HG03159 (cell line): ENCODE measurements at regions not wholly inside any gene's neighbourhood (a gene's known extent, or its start where the extent isn't known, plus 50 kb on each side); places are given as distances from the start of the nearest gene placed in this dataset.
A peak's percentile ranks its signal among the peaks of the same experiment; 100 is the strongest.

Source experiments
- ATAC-seq: cut with Tn5 transposase; IDR thresholded peaks from one replicate; pipeline ENCODE4 v1.9.1; 2021; ENCODE audit warnings: mild to moderate bottlenecking, moderate library complexity; ENCODE audit not compliant: unreplicated experiment

DNA sequence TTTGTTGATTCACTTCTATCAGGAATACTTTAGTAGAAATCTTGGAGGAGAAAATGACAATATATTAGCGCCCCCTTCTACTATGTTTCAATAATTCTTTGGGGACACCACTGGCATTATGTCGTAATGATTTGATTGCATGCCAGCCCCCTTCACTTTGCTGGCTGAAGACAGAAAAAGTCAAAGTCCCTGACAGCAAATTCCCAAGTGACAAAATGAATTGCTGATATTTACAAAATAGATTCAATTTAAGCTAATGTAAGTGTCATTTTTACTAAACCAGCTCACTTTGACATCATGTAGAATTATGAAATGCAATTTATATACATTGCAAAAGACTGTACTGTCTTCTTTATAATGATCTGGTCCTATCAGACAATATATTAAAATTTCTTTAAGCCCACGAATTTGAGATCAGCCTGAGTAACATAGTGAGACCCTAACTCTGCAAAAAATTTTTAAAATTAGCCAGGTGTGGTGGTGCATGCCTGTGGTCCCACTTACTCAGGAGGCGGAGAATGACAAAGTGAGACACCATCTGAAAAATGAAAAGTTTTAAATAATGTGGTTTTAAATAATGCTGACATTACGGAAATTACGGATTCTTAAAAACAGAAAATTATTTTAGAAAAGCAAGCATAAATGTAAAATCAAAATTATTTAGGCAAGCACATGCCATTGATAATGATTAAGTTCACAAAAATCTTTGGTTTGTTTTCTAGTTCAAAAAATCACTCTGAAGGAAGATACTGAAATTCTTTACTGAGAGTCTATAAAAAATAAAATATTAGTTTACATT lies 520.1 kb upstream of the PKDCC start:
- no peak for ATAC-seq

DNA sequence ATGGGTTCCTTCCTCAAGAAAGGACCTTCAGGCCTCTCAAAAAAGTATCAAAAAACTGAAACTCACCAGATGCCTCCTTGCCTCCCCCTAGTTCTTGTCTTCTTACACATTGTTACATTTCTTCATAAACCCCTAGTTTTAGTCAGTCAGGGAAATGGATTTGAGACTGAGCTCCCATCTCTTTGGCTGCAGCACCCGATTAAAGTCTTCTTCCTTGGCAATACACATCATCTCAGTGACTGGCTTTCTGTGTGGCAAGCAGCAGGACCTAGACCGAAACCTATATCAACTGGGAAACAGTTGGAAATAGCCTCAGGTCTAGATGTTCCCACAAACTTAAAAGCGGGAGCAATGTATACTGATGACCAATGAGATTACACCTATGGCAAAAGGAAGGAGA lies 512.2 kb upstream of the PKDCC start:
- ATAC-seq: no peak

DNA sequence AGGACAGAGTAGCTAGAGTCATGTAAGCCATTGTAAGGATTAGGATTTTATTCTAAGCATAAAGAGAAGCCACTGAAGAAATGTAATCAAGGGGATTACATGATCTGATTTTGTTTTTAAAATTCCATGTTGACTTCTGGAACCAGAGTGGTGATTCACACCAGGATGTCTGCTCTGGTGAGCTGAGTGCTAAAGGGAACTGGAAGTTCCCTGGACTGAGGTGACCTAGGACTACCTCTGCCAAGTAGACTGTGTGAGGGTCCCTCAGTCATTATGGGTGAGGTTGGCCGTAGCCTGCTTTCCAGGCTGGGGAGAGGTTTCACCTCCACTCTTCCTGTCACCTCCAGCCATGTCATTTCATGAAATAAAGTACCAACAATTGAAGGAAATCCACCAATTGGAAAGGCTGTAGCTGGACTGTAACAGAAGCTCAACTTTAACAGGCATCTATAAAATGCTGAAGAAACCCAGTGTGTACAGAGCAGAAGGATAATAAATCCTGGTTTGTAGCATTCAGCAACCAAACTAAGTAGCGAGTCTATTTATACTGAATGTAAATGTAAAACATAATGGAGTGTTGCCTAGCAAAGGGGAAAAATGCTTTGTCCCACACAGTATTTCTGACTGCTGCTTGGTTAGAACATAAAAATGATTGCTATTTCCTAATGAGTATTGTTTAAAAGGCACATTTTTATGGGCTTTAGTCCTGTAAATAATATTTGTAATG lies 507.4 kb upstream of the PKDCC start:
- ATAC-seq: no peak

DNA sequence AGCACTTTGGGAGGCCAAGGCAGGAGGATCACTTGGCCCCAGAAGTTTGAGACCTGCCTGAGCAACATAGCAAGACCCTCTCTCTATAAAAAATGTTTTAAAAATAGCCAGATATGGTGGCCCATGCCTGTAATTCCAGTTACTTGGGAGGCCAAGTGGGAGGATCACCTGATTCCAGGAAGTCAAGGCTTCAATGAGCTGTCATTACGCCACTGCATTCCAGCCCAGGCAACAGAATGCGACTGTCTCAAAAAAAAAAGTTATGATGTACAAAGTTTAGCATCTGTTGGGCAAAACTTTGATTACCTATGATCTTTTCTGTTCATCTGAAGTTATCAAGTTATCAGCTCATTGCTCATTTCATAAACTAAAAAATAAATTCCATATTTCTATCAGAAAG lies 504.1 kb upstream of the PKDCC start:
- ATAC-seq: no peak

DNA sequence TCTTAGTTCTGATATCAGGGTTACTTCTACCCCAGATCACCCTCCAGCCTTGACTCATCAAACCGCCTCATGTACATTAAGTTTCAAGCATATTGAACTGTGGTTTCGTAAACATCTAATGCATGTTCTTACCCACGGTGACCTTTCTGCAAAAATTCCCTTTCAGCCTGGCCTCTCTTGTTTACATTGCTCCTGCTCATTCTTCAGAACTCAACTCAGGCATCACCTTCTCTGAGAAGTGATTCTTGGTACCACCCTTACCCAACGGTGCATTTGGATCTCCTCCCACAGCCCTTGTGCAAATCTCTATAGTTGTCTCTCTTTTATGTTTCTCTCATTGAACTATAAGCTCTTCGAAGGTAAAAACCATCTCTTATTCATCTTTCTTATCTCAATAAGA lies 503.1 kb upstream of the PKDCC start:
- no peak for ATAC-seq

DNA sequence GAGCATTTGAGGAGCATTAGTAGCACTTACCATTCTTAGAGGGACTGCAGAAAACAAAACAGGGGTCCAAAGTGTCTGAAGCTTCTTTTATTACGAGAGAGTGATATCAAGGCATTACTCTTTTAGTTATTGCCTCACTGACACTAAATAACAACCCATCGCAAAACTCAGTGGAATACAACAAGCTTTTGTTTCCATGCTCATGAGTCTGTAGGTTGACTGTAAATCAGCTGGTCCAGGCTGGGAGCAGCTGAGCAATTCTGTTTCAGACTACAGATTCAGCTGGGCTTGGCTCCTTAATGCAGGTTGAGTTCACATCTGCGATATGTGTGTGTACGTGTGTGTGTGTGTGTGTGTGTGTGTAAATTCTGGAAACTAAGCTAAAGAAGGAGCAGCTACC lies 501.8 kb upstream of the PKDCC start:
- ATAC-seq: no peak

DNA sequence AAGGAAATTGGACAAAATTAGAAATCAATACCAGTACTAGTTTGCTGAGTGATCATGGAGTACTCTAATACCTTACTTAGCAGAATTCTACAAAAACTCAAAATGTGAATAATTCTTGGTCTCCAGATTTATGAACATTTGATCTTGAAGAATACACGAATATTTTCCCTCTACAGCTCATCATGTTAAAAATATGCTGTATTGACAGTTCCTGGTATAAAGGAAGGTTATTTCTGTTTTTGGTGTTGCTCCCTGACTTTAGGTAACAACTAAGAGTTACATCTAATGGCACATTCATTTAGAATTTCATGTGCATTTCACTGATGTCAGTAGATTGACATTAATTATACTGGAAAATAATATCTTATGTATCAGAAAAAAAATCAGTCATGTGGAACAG lies 479.2 kb upstream of the PKDCC start:
- ATAC-seq: no peak

DNA sequence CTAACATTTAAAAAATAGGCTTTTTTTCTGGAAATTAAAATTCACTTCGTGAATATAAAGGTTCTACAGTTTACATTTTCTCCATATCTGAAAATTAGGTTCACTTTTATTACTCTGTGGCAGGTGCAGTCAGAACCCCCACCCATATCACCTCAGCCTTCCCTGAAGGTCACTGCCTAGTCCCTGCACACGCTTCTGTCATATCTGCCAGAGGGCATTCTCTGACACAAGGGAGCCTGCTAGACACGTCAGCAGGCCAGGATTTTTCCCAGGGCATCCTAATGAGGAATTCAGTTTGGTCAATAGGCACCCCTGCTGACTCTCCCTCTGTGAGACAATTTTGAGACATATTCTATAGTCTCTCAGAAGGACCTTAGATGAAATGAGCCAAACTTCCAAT lies 475.7 kb upstream of the PKDCC start:
- ATAC-seq: no peak

DNA sequence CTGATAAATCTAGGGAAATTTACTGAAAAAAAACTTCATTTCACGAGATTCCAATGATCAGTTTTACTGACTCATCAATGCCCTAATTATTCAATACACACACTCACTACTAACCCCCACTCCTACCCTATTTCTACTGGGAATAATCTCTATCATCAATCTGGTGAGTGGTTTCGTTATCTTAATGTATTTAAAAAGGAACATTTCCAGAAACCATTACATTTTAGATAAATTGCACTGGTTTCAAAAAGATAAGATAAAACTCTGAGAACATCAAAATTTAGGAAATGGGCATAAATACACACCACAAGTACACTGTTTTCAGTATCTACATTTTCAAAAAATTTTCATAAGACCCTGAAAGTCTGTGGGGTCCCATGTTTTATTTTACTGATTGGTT lies 471.4 kb upstream of the PKDCC start:
- ATAC-seq: no peak

DNA sequence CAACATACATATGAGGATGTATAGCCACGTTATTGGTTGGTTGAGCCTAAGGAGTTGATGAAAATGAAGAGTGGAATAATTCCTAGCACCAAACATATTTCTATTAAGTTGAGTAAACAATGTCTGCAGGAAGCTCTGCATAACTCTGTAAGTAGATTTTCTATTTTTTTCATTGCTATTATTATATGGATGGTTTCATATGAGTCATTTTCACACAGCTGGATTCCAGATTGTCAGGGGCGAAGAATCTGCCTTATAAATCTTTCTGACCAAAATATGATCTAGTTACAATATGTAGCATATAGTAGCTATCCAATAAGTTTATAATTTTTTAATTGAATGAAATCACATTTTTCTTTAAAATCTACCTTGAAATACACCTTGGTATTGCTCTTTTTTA lies 468.0 kb upstream of the PKDCC start:
- ATAC-seq: no peak

DNA sequence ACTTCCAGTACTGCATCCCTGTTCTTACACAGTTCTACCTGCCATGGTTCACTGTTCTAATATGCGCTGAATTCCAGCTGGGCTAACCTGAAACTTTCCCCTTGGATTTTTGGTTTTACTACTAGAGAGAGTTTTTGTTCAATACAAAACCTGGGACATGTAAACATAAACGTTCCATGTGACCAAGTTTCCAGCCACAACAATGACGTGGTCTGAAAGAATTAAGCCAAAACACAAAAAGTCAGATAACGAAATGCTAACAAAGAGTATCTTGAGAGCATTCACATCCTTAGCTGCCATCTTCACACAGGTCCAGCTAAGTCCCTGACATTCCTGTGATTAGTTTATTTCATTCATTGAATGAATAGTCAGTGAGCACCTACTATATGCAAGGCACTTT lies 467.0 kb upstream of the PKDCC start:
- ATAC-seq: no peak

DNA sequence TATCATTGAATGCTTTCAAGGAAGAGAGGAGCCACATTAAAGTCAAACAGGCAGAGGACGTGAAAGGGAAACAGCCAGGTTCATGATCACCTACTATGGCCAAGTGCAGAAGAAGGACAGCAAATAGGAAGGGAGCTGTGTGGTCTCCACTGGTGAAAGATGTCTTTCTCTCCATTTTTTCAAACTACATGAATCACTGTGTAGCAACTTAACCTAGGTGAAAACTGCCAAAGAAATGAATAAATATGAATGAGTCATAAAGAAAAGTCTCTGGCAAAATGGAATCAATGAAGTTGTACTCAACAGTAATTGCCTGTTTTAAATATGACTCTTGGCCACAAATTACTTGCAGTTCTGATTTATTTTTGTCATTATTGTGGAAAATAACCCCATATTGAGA lies 452.6 kb upstream of the PKDCC start:
- no peak for ATAC-seq

DNA sequence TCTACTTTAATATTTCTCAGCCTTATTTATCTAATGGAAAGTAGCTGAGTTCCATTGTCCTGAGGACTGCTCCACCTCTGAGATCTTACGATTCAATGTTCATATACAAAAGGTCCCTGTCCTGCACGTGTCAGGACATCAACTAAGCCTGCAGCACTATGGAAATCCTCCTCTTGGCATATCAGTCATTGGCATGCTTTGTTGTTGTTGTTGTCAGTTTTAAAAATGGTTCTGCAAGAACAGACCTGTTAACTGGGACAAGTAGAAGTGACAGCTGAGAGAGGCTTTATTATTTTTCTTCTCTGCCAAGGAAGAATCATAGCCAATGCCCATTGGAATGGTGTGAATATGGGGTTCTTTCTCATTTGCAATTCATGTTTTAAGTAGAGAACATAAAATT lies 450.1 kb upstream of the PKDCC start:
- no peak for ATAC-seq

DNA sequence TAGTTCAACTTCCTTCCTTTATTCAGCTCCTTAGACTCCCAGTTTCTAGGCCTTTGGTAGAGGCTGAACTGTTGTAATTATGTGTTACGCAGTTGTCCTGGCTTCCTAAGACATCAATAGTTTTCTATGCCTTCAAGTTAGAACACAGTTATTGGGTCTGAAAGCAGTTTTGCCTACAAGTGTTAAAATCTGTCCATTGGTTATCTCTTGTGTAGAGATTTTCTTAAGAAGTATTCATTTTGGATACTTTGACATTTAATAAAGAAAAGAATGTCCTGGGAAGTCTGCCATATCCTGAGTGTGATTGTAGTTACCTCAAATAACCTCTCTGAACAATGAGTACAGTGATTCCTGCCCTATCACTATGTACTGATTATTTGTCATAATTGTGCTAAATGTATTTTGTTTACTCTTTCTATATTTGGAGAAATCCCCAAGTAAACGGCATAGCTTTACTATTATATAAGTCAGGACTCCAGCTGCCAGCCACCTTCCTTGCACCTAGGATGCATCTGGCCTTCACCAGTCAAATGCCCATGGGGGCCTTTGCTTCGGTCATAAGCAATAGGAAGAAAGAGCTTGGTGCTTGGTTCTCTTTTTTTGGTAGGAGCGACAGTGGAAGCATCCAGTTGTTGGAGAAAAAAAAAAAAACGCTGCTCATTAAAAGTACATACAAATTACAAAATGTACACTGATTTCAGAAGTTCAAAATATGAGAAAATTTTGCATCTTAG lies 449.5 kb upstream of the PKDCC start:
- no peak for ATAC-seq

DNA sequence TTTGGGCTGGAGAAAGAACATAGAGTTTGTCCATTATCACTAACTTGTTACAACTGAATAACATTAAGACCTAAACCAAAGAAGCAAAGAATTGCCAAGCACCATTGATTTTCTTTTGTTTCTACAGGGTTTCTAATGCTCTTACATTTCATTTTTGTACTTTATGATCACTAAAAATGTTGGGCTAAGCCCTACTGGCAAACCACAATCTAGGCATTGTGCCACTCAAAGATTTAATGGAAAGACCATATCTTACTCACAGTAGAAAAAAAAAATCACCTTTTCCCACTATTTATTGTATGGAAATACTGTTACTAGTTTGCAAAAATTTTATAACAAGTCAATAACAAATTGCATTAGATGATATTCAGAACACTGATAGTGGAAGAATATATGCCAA lies 447.4 kb upstream of the PKDCC start:
- no peak for ATAC-seq

DNA sequence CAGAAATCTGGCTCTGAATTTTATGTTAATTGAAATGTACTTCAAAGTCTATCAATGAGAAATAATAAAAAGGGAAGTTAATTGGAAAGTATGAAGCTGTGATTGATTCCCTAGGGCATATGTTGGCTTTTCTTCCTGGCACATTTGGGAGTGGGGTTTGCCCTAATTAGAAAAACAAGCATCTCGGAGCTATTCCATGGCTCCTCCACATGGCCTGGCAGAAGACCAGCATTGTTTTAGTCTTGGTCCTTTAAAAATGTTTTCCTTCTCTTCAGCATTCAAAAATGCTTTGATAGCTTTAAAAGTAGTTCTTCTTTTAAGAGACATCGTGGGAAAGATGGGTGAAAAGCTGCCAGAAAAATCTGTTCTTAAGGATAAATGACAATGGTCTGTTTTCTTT lies 445.5 kb upstream of the PKDCC start:
- no peak for ATAC-seq

DNA sequence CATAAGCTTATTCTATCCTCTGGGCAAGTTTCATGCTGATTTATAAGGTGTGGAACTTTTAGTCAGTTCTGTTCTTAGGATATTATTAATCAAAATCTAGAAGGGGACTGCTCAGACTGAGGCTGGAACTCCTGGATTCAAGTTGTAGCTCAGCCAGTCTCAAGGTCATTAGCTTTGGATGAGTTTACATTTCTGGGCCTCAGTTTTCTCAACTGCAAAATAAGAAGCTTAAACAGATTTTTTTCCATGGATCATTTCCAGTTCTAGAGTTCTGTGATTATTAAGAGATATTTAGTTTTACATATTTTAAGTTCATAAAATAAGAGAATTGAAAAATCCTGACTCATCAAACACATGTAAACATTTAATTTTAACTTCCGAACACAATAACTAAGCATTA lies 442.5 kb upstream of the PKDCC start:
- no peak for ATAC-seq

DNA sequence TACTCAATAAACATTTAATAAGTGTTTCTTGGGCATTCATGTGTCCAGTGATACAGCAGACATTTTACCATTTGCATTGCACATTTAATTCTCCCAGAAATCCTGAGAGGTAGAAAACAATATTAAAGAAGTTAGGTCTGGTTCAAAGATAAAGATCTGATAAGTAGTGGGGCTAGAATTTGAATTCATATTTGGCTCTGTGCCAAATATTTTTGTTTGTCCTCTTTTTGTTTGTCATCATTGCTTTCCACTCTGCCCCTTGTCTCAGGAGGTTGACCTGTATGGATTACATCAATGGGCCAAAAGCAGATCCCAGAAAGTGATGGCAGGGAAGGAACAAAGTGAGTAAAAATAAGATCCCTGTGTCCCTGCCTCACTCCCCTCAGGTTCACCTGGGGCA lies 441.9 kb upstream of the PKDCC start:
- no peak for ATAC-seq

DNA sequence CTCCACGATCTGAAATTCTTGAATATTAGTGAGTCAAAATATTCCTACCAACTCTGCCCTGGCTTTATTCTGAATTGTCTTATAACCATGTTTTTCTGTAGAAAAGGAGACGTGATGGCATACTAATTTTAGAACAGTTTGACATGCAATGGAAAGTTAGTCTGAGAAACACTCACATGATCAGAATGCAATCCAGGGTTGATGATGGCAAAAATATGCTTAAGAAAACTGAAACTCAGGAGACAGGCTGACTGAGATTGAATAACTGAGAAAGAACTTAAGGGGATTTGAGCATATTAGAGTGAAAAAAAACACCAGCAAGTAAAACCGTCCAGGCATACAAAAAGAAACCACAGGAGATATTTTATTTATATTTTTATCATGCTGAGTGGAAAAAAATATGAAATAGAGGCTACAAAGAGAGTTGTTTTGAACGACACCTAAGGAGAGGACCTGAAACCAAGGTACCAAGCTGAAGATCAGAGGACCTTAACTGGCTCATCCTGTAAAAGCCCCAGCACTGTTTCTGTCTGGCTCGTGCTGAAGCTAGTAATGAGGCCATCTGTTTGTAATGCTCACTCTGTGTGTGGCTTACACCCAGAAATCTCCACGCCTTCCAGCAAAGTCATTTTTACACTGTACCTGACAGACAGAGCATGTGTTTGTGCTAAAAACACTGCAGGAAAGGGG lies 437.2 kb upstream of the PKDCC start:
- no peak for ATAC-seq

DNA sequence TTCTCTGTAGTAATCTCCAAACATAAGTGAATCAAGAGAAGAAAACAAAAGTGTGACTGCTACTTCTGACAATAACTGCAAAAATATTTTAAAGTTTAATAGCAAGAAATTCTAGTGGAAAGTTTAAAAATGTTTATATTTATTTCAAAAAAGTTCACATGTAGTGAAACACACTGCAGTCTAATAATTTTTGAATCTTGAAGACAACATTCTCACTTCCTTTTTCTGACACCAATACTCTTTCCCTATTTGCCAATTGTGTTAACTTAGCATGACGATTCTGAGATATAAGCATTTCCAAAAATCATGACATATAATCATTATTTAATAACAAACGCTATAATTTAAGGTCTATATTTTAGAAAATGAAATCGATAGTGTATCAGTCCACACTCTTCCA lies 429.1 kb upstream of the PKDCC start:
- peak; percentile 60 for ATAC-seq

DNA sequence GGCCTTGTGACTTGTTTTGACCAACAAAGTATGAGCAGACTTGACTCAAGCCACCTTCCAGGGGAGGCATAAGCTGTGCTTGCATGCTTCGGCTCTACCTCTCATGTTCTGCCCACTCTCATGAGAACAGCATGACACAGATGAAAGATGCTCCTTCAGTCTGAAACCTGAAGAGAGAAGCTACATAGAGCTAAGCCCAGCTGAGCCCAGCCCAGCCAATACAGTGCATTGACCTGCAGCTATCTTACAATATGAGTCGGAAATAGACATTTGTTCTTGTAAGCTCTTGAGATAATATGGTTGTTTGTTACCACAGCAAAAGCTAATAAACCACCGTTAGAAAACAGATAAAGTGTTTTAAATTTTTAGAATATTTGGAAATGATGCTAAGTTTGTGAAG lies 426.7 kb upstream of the PKDCC start:
- no peak for ATAC-seq
